ENCODE measurements at regions not wholly inside any gene's neighbourhood (a gene's known extent, or its start where the extent isn't known, plus 50 kb on each side); places are given as distances from the start of the nearest gene placed in this dataset.

- H3K9me3 ChIP-seq = no peaks in the 10 kb centered on the region
Measured at GRCh38 chr10:55160655-55161283, 359.7 kb upstream of the PCDH15 start.

DNA sequence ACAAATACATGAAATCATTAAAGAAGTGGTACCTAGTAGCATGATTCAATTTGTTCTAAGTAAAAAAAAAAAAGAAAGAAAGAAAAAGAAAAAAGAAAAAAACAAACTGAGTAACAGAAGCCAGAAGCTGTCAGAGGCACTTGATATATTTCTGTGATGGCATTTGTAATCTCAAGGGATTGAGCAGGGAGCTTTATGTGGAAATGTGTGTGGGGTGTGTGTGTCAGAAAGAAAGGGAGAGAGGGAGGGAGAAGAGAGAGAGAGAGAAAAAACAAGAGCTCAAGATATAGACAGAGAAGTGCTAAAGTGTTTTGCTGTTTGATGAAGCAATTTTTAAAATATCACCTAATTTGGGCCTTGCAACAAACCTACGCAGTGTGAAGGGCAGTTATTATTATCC lies 357.6 kb upstream of the PCDH15 start:
- no peaks in the 10 kb centered on the region for H3K4me1 ChIP-seq
- no peaks in the 10 kb centered on the region for H3K27me3 ChIP-seq
- DNase-seq = no peak
- no peak for TF ChIP-seq POLR2A (IDR thresholded peaks at IDR 0.05)
- no peak for TF ChIP-seq CTCF (IDR thresholded peaks at IDR 0.05)
- H3K36me3 ChIP-seq = no peaks in the 10 kb centered on the region
- intact Hi-C loops (cut with DNase I; ENCODE audit: low total_unique reads) = no loop called here
- no peak overlapping the region for H3K4me3 ChIP-seq
- no peak overlapping the region for H3K27ac ChIP-seq
- H3K9me3 ChIP-seq = no peaks in the 10 kb centered on the region

More at GRCh38 chr10:55160655-55161283, 359.7 kb upstream of the PCDH15 start:
- no peak for TF ChIP-seq POLR2A (IDR thresholded peaks at IDR 0.05)
- TF ChIP-seq CTCF (IDR thresholded peaks at IDR 0.05) = no peak
- H3K4me3 ChIP-seq = no peak overlapping the region
- H3K4me1 ChIP-seq = no peaks in the 10 kb centered on the region
- intact Hi-C loops (cut with DNase I; ENCODE audit: low total_unique reads) = no loop called here
- no peaks in the 10 kb centered on the region for H3K27me3 ChIP-seq
- DNase-seq = no peak
- H3K27ac ChIP-seq = no peak overlapping the region
- H3K36me3 ChIP-seq = no peaks in the 10 kb centered on the region

- no peaks in the 10 kb centered on the region for H3K4me1 ChIP-seq
- intact Hi-C loops (cut with DNase I; ENCODE audit: low total_unique reads) = no loop called here
- no peak for DNase-seq
Measured at GRCh38 chr10:55146032-55146431, 345.0 kb upstream of the PCDH15 start.

GRCh38 chr10:55144001-55144400 lies 343.0 kb upstream of the PCDH15 start:
- TF ChIP-seq POLR2A (IDR thresholded peaks at IDR 0.05) = no peak
- Histone ChIP-seq H3K27me3 (no peaks in the 10 kb centered on the region), H3K36me3 (no peaks in the 10 kb centered on the region), H3K9me3 (no peaks in the 10 kb centered on the region), H3K4me3 (no peak overlapping the region), H3K27ac (no peak overlapping the region), H3K4me1 (no peaks in the 10 kb centered on the region)
- DNase-seq = no peak
- intact Hi-C loops (cut with DNase I; ENCODE audit: low total_unique reads) = no loop called here

More at GRCh38 chr10:55146032-55146431, 345.0 kb upstream of the PCDH15 start:
- TF ChIP-seq POLR2A (IDR thresholded peaks at IDR 0.05) = no peak
- TF ChIP-seq CTCF (IDR thresholded peaks at IDR 0.05) = no peak
- no peaks in the 10 kb centered on the region for H3K9me3 ChIP-seq
- no peaks in the 10 kb centered on the region for H3K36me3 ChIP-seq
- no peak overlapping the region for H3K27ac ChIP-seq
- no peaks in the 10 kb centered on the region for H3K27me3 ChIP-seq
- H3K4me3 ChIP-seq = no peak overlapping the region

- H3K4me1 ChIP-seq = no peaks in the 10 kb centered on the region
- H3K4me3 ChIP-seq = no peak overlapping the region
- DNase-seq = no peak
- no peaks in the 10 kb centered on the region for H3K27me3 ChIP-seq
- H3K27ac ChIP-seq = no peak overlapping the region
- intact Hi-C loops (cut with DNase I; ENCODE audit: low total_unique reads) = no loop called here
- TF ChIP-seq POLR2A (IDR thresholded peaks at IDR 0.05) (no peak), CTCF (IDR thresholded peaks at IDR 0.05) (no peak)
- H3K36me3 ChIP-seq = no peaks in the 10 kb centered on the region
- H3K9me3 ChIP-seq = no peaks in the 10 kb centered on the region
Measured at GRCh38 chr10:55141892-55142291, 340.9 kb upstream of the PCDH15 start.

DNA sequence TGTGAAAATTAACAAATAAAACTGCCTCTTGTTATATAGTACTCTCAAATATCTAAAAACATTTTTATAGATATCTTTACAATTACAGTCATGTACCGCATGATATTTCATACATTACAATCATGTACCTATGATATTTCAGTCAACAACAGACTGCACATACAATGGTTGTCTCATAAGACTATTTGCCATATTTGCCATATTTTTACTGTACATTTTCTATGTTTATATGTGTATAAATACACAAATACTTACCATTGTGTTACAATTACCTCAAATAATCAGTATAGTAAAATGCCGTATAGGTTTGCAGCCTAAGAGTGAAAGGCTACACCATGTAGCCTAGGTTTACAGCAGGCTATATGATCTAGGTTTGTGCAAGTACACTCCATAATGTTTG lies 336.0 kb upstream of the PCDH15 start:
- Histone ChIP-seq H3K27me3 (no peaks in the 10 kb centered on the region), H3K27ac (no peak overlapping the region), H3K4me3 (no peak overlapping the region), H3K4me1 (no peaks in the 10 kb centered on the region), H3K9me3 (no peaks in the 10 kb centered on the region), H3K36me3 (no peaks in the 10 kb centered on the region)
- TF ChIP-seq POLR2A (IDR thresholded peaks at IDR 0.05) (no peak), CTCF (IDR thresholded peaks at IDR 0.05) (no peak)
- DNase-seq = no peak
- intact Hi-C loops (cut with DNase I; ENCODE audit: low total_unique reads) = no loop called here

All from uterus (tissue), 3 donors.